BJ (cell line): ENCODE measurements at regions not wholly inside any gene's neighbourhood (a gene's known extent, or its start where the extent isn't known, plus 50 kb on each side); places are given as distances from the start of the nearest gene placed in this dataset.

Experiments
- CTCF ChIA-PET: fragments of 350-600 bp; formaldehyde crosslinking; extraction: SDS; loops from one replicate; lab custom pipeline; 2021; ENCODE audit warnings: antibody characterized with exemption, inconsistent platforms; lab: Yijun Ruan, JAX
- POLR2A ChIA-PET: fragments of 300-600 bp; sonication (Branson Sonifier 250); formaldehyde crosslinking; extraction: SDS; loops from one replicate; lab custom pipeline; 2021; ENCODE audit warnings: antibody characterized with exemption; lab: Charles Lee
- DNase-seq: peaks from one replicate; pipeline ENCODE4 v3.0.0-alpha.2; 2011; ENCODE audit warnings: low read depth
- H3K27me3 ChIP-seq: 2 replicates; pipeline ENCODE4 v1.6.0; 2011; ENCODE audit warnings: low read length; ENCODE audit not compliant: control insufficient read depth, insufficient read depth
- H3K36me3 ChIP-seq: 2 replicates; pipeline ENCODE4 v1.5.1; 2011; ENCODE audit warnings: low read length; ENCODE audit not compliant: control insufficient read depth, insufficient read depth
- H3K4me3 ChIP-seq: 2 replicates; pipeline ENCODE4 v1.5.1; 2011; ENCODE audit warnings: low read depth, mild to moderate bottlenecking, control low read depth, low read length
- TF ChIP-seq, protein P1 (sequence below): IDR thresholded peaks from 2 replicates; pipeline ENCODE4 v1.5.1; 2011; ENCODE audit warnings: low read depth, mild to moderate bottlenecking, control low read depth, inconsistent platforms, low read length, moderate library complexity; ENCODE audit not compliant: insufficient read depth

DNA sequence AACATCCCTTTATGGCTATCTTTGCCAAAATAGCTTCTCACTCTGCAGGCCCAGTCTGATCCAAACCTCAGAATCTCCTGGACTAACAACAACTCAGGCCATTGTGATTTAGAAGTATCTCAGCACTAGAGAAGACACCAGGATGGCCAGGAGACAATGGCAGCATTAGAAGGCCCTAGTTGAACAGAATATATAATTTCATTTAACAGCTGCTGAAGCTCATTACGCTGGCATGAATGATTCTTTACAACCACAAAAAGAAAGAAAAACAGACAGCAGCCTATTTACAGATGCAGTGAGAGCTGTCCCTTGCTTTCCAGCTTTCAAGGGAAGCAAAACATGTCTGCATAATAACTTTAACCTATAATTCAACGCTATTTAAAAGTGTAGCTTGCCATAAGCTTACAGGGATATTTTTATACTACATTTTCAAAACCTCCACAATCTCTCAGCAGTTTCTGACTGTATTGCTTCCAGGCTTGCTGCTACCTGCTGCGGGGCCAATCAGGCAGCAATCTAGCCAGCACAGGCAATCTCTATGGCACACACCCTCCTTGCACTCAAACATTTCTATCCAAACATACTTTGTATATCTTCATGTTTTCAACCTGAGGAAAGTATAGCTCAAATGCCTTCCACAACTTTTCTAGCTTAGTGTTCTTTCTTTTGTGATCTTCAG lies 107.3 kb downstream of the OGFRL1 start:
- CTCF ChIA-PET: interaction anchor here (0.7 to 1.6 kb wide), 2 partner anchors 24 to 114 kb away, joined by 3 read pairs; no protein-coding TSS in a partner anchor
- Histone ChIP-seq H3K36me3 (no peaks in the 10 kb centered on the region), H3K27me3 (no peaks in the 10 kb centered on the region), H3K4me3 (no peak overlapping the region)
- TF ChIP-seq, protein P1, sequence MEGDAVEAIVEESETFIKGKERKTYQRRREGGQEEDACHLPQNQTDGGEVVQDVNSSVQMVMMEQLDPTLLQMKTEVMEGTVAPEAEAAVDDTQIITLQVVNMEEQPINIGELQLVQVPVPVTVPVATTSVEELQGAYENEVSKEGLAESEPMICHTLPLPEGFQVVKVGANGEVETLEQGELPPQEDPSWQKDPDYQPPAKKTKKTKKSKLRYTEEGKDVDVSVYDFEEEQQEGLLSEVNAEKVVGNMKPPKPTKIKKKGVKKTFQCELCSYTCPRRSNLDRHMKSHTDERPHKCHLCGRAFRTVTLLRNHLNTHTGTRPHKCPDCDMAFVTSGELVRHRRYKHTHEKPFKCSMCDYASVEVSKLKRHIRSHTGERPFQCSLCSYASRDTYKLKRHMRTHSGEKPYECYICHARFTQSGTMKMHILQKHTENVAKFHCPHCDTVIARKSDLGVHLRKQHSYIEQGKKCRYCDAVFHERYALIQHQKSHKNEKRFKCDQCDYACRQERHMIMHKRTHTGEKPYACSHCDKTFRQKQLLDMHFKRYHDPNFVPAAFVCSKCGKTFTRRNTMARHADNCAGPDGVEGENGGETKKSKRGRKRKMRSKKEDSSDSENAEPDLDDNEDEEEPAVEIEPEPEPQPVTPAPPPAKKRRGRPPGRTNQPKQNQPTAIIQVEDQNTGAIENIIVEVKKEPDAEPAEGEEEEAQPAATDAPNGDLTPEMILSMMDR: no peak
- no peak for DNase-seq
- POLR2A ChIA-PET: no interaction called here

DNA sequence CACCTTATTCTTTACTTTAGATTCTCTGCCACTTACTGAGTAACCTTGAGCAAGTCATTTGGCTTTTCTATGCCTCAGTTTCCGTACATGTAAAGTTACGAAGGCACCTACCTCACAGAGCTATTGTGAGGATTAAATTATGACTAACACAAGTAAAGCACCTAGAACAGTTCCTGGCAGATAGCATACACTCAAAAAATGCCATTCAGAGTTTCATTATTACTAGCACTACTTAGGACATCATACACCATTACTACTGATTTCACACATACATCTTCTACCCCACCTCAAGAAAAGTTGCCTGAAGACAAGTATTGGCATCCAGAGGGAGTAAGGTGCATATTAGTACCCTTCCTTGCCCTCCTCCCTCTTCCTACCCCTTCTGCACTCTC lies 107.8 kb downstream of the OGFRL1 start:
- Histone ChIP-seq H3K36me3 (no peaks in the 10 kb centered on the region), H3K27me3 (no peaks in the 10 kb centered on the region), H3K4me3 (no peak overlapping the region)
- no peak for DNase-seq
- ChIA-PET POLR2A (no interaction called here), CTCF (interaction anchor here (0.7 to 1.6 kb wide), 2 partner anchors 23 to 114 kb away, joined by 3 read pairs; no protein-coding TSS in a partner anchor)
- TF ChIP-seq, protein P1: no peak

DNA sequence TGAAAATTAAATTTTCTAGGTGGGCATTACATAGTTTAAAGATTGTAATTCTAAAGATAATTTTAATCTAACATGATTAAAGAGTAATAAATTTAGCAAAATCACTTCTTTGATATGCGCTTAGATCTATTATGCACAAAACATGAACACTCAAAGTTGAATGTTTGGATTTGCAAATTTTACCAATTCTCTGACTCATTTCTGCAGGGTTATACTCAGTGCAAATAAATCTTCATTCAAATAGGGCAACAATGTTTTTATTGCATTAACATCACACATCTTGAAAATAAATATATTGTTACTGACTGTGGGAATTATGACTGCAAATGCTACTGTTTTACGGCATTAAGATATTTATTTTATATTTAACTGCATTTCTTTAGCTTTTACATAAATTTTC lies 110.7 kb downstream of the OGFRL1 start:
- POLR2A ChIA-PET: no interaction called here
- CTCF ChIA-PET: no interaction called here
- TF ChIP-seq, protein P1: no peak
- DNase-seq: no peak
- Histone ChIP-seq H3K4me3 (no peak overlapping the region), H3K27me3 (no peaks in the 10 kb centered on the region), H3K36me3 (no peaks in the 10 kb centered on the region)

DNA sequence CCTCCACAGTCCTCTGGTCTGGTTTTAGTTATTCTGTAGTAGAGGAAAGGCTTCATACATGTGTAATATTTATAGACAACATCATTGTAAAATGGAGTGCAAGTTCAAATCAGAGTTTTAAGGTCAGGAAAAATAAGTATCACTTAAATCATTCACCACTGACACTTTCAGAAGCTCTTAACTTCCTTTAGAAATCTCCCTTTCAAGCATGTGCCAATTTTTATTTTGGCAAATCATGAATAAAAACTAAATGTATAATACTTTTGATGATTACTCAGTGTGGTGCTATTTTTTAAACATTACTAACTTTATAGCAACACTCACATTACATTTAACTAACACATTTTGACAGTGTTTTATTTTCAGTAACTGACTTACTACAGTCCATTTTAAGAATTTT lies 112.2 kb downstream of the OGFRL1 start:
- H3K27me3 ChIP-seq: no peaks in the 10 kb centered on the region
- no peak overlapping the region for H3K4me3 ChIP-seq
- no peak for DNase-seq
- no peaks in the 10 kb centered on the region for H3K36me3 ChIP-seq
- TF ChIP-seq, protein P1: no peak
- CTCF ChIA-PET: interaction anchor here (1.0 kb wide), 1 partner anchor 18 kb away, joined by 3 read pairs; no protein-coding TSS in a partner anchor
- POLR2A ChIA-PET: no interaction called here

DNA sequence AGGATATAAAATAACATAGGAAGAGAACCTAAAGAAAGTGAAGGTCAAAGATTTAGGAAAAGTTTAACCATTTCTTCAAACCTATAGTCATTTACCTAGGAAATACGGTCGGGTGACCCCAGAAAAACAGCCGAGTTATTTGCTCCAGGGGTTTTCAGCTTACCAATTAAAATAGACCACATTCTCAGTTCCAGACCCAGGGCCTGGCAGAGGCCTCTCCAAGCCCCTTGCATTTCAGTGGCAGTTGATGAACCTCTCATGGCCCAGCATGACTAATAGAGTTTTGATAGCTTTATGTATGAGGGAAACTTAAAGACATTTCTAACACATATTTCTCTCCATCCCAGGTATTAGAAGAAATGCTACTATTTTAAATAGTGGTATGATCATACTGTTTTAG lies 113.5 kb downstream of the OGFRL1 start:
- DNase-seq: no peak
- CTCF ChIA-PET: interaction anchor here (1.1 kb wide), 1 partner anchor 107 kb away, joined by 3 read pairs; no protein-coding TSS in a partner anchor

More for the DNA sequence above, 113.5 kb downstream of the OGFRL1 start:
- Histone ChIP-seq H3K4me3 (no peak overlapping the region), H3K36me3 (no peaks in the 10 kb centered on the region), H3K27me3 (no peaks in the 10 kb centered on the region)
- TF ChIP-seq, protein P1: no peak
- POLR2A ChIA-PET: no interaction called here
